HG03521 (cell line): ENCODE measurements at regions not wholly inside any gene's neighbourhood (a gene's known extent, or its start where the extent isn't known, plus 50 kb on each side); places are given as distances from the start of the nearest gene placed in this dataset.

Experiments
- ATAC-seq: cut with Tn5 transposase; IDR thresholded peaks from one replicate; pipeline ENCODE4 v1.9.1; 2021; ENCODE audit warnings: mild to moderate bottlenecking, moderate library complexity; ENCODE audit not compliant: unreplicated experiment

GRCh38 chr6:170117111-170117972, 173.5 kb downstream of the DLL1 start:
- ATAC-seq = no peak

GRCh38 chr6:170116636-170117035, 174.2 kb downstream of the DLL1 start:
- no peak for ATAC-seq

GRCh38 chr6:170114956-170115855, 175.7 kb downstream of the DLL1 start:
- ATAC-seq = no peak

- no peak for ATAC-seq
Observed at GRCh38 chr6:170114187-170114945, 176.5 kb downstream of the DLL1 start.

GRCh38 chr6:170113141-170113540, 177.7 kb downstream of the DLL1 start:
- ATAC-seq = no peak

- ATAC-seq = no peak
Observed at GRCh38 chr6:170112583-170112860, 178.4 kb downstream of the DLL1 start.

- ATAC-seq = no peak
Observed at GRCh38 chr6:170111816-170112582, 178.9 kb downstream of the DLL1 start.

GRCh38 chr6:170111141-170111664, 179.7 kb downstream of the DLL1 start:
- ATAC-seq = no peak

- no peak for ATAC-seq
Observed at GRCh38 chr6:170110201-170111140, 180.4 kb downstream of the DLL1 start.

GRCh38 chr6:170108890-170109587, 181.8 kb downstream of the DLL1 start:
- no peak for ATAC-seq

GRCh38 chr6:170108456-170108855, 182.4 kb downstream of the DLL1 start:
- ATAC-seq = no peak

- ATAC-seq = no peak
Observed at GRCh38 chr6:170107606-170108222, 183.2 kb downstream of the DLL1 start.

GRCh38 chr6:170106906-170107525, 183.9 kb downstream of the DLL1 start:
- ATAC-seq = no peak

- ATAC-seq = no peak
Observed at GRCh38 chr6:170102582-170103481, 188.0 kb downstream of the DLL1 start.

GRCh38 chr6:170102038-170102437, 188.8 kb downstream of the DLL1 start:
- no peak for ATAC-seq

- ATAC-seq = no peak
Observed at GRCh38 chr6:170101281-170102035, 189.4 kb downstream of the DLL1 start.
